ENCODE measurements at regions not wholly inside any gene's neighbourhood (a gene's known extent, or its start where the extent isn't known, plus 50 kb on each side); places are given as distances from the start of the nearest gene placed in this dataset.

- no peaks in the 10 kb centered on the region for H3K79me2 ChIP-seq (ENCODE audit: control insufficient read depth, low read length)
- no peaks in the 10 kb centered on the region for H3F3A ChIP-seq (ENCODE audit: control insufficient read depth, insufficient read depth)
- H3K4me3 ChIP-seq (ENCODE audit: low read length) = no peak overlapping the region
- H3K9me3 ChIP-seq (ENCODE audit: control insufficient read depth, insufficient read depth, low read length) = no peaks in the 10 kb centered on the region; the same call in 1 of the 2 replicates
- H3K4me1 ChIP-seq (ENCODE audit: control insufficient read depth, low read length) = no peaks in the 10 kb centered on the region
- no peaks in the 10 kb centered on the region for H3K27me3 ChIP-seq (ENCODE audit: control insufficient read depth, low read length)
- TF ChIP-seq CTCF (IDR thresholded peaks at IDR 0.05; ENCODE audit: low read depth, low read length, poor library complexity, severe bottlenecking) = no peak
- TF ChIP-seq EZH2phosphoT487 (IDR thresholded peaks at IDR 0.05; ENCODE audit: borderline replicate concordance, low read length) = no peak
- H3K9me2 ChIP-seq (replicated peaks; ENCODE audit: control insufficient read depth, low read length) = no peaks in the 10 kb centered on the region
- no peak overlapping the region for H3K27ac ChIP-seq (ENCODE audit: low read depth, low read length)
- H3K4me2 ChIP-seq (ENCODE audit: low read length) = no peak overlapping the region
- H4K20me1 ChIP-seq (ENCODE audit: control insufficient read depth, insufficient read depth, low read depth, low read length) = no peaks in the 10 kb centered on the region
- H3K36me3 ChIP-seq (ENCODE audit: control insufficient read depth, low read length) = no peaks in the 10 kb centered on the region
Measured at GRCh38 chr10:3380406-3381050, 207.9 kb upstream of the PITRM1 start.

DNA sequence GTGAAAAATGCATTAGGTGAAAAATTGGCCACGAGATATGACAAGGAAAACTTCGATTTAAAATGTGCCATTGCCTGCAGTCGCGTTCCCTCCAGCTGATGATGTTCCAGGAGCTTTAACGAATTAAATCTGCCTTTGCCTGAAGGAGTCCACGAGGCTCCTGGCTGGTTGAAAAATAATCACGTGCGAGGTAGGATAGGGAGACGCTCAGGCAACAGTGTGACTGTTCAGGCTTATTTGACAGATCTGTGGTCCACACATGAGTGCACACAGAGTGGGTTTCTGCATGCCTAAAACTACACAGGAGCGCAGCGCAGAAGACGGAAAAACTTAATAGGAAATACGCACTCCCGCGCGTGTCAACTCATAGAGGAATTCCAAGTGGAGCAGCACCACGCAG lies 204.0 kb upstream of the PITRM1 start:
- TF ChIP-seq EZH2phosphoT487 (IDR thresholded peaks at IDR 0.05; ENCODE audit: borderline replicate concordance, low read length) (no peak), CTCF (IDR thresholded peaks at IDR 0.05; ENCODE audit: low read depth, low read length, poor library complexity, severe bottlenecking) (no peak)
- Histone ChIP-seq H4K20me1 (ENCODE audit: control insufficient read depth, insufficient read depth, low read depth, low read length) (no peaks in the 10 kb centered on the region), H3K79me2 (ENCODE audit: control insufficient read depth, low read length) (no peaks in the 10 kb centered on the region), H3K9me2 (replicated peaks; ENCODE audit: control insufficient read depth, low read length) (no peaks in the 10 kb centered on the region), H3F3A (ENCODE audit: control insufficient read depth, insufficient read depth) (no peaks in the 10 kb centered on the region), H3K4me1 (ENCODE audit: control insufficient read depth, low read length) (no peaks in the 10 kb centered on the region), H3K9me3 (ENCODE audit: control insufficient read depth, insufficient read depth, low read length) (no peaks in the 10 kb centered on the region; the same call in 1 of the 2 replicates), H3K27ac (ENCODE audit: low read depth, low read length) (no peak overlapping the region), H3K4me3 (ENCODE audit: low read length) (no peak overlapping the region), H3K27me3 (ENCODE audit: control insufficient read depth, low read length) (no peaks in the 10 kb centered on the region), H3K36me3 (ENCODE audit: control insufficient read depth, low read length) (no peaks in the 10 kb centered on the region), H3K4me2 (ENCODE audit: low read length) (no peak overlapping the region)

GRCh38 chr10:3375505-3375904 lies 202.9 kb upstream of the PITRM1 start:
- Histone ChIP-seq H3K9me3 (ENCODE audit: control insufficient read depth, insufficient read depth, low read length) (no peaks in the 10 kb centered on the region; the same call in 1 of the 2 replicates), H3K4me2 (ENCODE audit: low read length) (no peak overlapping the region), H3K4me1 (ENCODE audit: control insufficient read depth, low read length) (no peaks in the 10 kb centered on the region), H3F3A (ENCODE audit: control insufficient read depth, insufficient read depth) (no peaks in the 10 kb centered on the region), H3K36me3 (ENCODE audit: control insufficient read depth, low read length) (no peaks in the 10 kb centered on the region), H3K79me2 (ENCODE audit: control insufficient read depth, low read length) (no peaks in the 10 kb centered on the region), H3K4me3 (ENCODE audit: low read length) (no peak overlapping the region), H4K20me1 (ENCODE audit: control insufficient read depth, insufficient read depth, low read depth, low read length) (no peaks in the 10 kb centered on the region), H3K9me2 (replicated peaks; ENCODE audit: control insufficient read depth, low read length) (no peaks in the 10 kb centered on the region), H3K27me3 (ENCODE audit: control insufficient read depth, low read length) (no peaks in the 10 kb centered on the region), H3K27ac (ENCODE audit: low read depth, low read length) (no peak overlapping the region)
- no peak for TF ChIP-seq EZH2phosphoT487 (IDR thresholded peaks at IDR 0.05; ENCODE audit: borderline replicate concordance, low read length)
- no peak for TF ChIP-seq CTCF (IDR thresholded peaks at IDR 0.05; ENCODE audit: low read depth, low read length, poor library complexity, severe bottlenecking)
